Cardiac septum (tissue), 1 donor: ENCODE measurements at regions not wholly inside any gene's neighbourhood (a gene's known extent, or its start where the extent isn't known, plus 50 kb on each side); places are given as distances from the start of the nearest gene placed in this dataset.

Experiments
- DNase-seq: peaks from one replicate; pipeline ENCODE4 v3.0.0-alpha.2; 2020; ENCODE audit warnings: low spot score
- intact Hi-C: fragments of 100-400 bp; cut with DNase I; formaldehyde crosslinking; loops from one replicate; pipeline ENCODE4 v1.14.0; 2022
- donor health status: DM: no; HTN: no; CAD: no.

DNA sequence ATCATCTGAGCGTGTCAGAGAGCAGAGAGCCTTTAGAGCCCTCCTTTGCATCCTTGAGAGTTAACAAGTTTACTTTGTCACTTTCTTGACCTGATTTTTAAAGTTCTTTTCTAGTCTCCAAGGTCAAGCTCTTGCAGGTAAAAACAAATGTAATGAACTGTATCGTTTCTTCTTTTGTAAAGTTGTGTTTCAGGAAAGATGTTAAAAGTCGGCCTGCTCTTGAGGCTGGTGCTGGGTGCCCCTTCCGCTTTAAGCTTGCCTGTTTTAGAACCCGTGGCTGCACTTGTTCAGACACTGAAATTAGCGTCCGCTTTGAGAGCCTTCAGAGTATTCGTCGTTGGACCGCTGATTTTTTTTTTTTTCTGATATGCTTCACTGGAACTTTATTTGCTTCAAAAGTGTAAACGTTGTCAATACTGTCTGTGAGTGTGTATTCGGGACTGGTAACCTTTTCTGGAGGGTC lies 52.6 kb upstream of the ULK4 start:
- no peak for DNase-seq
- intact Hi-C loops = loop anchor here (2.0 to 5.0 kb wide), 4 partner anchors 46 to 178 kb away; no protein-coding TSS in a partner anchor

DNA sequence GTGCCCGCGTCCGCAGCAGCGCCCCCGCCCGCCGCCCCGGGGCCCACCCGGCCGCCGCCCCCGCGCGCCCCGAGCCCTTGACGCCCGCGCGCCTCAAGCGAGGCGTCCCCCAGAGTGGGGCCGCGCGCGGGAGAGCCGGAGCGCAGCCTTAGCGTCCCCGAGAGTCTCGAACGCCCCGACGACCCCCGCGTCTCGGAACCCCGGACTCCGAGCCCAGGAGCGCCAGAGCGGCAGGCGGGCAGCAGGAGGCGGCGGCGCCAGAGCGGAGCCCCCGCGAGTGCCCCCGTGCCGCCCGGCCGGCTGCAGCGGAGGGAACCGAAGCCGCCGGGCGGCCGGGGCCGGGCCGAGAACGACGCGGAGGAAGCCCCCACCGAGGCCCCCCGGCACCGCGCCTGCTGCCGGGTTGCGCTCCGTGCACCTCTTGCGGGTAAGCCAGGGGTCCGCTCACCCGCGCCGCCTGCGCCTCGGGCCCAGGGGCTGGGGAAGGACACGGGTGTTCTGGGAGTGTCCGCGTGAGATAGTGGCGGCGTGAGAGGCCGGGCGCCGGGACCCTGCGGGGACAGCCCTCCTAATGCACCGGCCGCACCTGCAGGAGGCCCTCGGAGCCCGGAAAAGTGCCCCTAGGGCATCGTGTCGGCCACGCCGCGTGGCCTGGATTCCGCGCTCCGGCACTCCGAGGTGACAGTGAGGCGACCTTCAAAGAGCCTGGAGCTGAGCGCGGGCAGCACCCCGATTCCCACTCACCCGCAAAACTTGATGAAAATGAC lies 52.0 kb upstream of the ULK4 start:
- intact Hi-C loops = loop anchor here (1.0 to 5.0 kb wide), 5 partner anchors 47 to 178 kb away; partner anchors contain the start of gene ULK4
- no peak for DNase-seq

DNA sequence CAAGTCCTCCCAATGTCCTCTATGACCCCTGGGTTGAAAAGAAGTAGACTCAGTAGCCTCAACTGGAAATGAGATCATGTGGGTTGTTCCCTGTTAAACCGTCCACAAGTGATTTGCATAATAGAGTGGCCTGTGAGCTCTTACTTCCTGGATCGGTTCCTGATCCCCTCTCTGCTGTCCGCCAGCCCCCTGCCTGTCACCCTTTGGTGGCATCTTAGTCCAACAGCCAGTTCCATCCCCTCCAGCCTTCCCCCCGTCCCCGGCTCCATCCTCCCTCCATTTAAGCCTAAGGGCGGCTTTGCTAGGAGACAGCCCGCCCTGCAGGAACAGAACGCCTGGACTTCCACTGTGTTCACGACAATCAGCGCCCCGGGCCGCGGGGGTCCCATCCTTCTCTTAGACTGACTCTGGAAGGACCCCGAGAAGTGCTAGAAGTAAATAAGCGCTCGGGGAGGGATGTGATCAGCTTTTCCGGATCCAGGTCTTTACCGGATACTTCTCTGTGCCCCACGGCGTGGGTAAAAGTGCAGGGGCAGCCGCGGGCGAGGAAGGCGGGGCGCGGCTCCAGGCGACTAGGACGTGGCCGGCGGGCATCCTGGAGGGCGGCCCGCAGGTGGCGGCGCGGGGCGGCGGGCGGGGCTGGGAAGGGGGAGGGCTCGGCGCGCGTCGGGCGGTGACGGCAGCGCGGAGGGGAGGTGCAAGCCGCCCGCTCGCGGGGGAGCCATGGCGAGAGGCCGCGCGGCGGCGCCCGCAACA lies 51.2 kb upstream of the ULK4 start:
- intact Hi-C loops = loop anchor here (1.0 to 5.0 kb wide), 3 partner anchors 51 to 179 kb away; partner anchors contain the start of gene ULK4
- peak; percentile 93 for DNase-seq

DNA sequence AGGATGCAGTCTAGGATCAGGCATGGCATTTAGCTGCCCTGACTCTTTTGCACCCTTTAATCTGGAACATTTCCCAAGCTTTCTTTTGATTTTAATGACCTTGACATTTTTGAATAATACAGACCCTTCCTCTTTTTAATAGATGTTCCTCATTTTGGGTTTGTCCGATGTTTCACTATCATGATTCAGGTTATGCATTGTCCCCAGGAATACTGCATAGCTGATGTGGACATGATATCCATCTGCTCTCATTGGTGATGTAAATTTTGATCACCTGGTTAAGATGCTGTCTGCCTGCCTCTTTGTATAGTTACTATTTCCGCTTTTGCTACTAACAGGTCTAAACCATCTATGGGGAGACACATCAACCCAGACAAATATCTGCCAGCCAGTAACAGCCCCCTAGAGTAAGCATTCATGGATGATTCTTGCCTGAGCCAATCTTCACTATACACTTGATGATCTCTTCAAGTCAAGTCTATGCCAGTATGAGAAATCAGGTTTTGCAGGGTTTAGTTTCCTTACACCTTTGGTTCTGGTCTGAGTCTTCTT lies 50.6 kb upstream of the ULK4 start:
- intact Hi-C loops = loop anchor here (5.0 kb wide), 2 partner anchors 115 to 180 kb away; no protein-coding TSS in a partner anchor
- DNase-seq = no peak
